ENCODE measurements at regions not wholly inside any gene's neighbourhood (a gene's known extent, or its start where the extent isn't known, plus 50 kb on each side); places are given as distances from the start of the nearest gene placed in this dataset.
A peak's percentile ranks its signal among the peaks of the same experiment; 100 is the strongest.

- H3K36me3 Mint-ChIP-seq (ENCODE audit: low read depth), result no peaks in the 10 kb centered on the region
- H3K4me3 Mint-ChIP-seq, result no peak overlapping the region
- TF ChIP-seq CTCF (IDR thresholded peaks at IDR 0.05), result no peak
- H3K4me1 Mint-ChIP-seq (ENCODE audit: low read depth), result peaks cover 20% of the 10 kb centered on the region
- no peak for DNase-seq
- H3K27me3 Mint-ChIP-seq (ENCODE audit: insufficient read depth), result no peaks in the 10 kb centered on the region
- no peaks in the 10 kb centered on the region for H3K9me3 Mint-ChIP-seq
- H3K27ac Mint-ChIP-seq, result no peak overlapping the region
These were observed 359.9 kb downstream of the OSR1 start for GRCh38 chr2:18998491-18998890.

- H3K27me3 Mint-ChIP-seq (ENCODE audit: insufficient read depth), result no peaks in the 10 kb centered on the region
- DNase-seq, result no peak
- H3K9me3 Mint-ChIP-seq, result no peaks in the 10 kb centered on the region
- TF ChIP-seq CTCF (IDR thresholded peaks at IDR 0.05), result no peak
- no peaks in the 10 kb centered on the region for H3K36me3 Mint-ChIP-seq (ENCODE audit: low read depth)
- H3K4me1 Mint-ChIP-seq (ENCODE audit: low read depth), result peaks cover 56% of the 10 kb centered on the region
- H3K4me3 Mint-ChIP-seq, result no peak overlapping the region
- H3K27ac Mint-ChIP-seq, result no peak overlapping the region; the same call in 1 of the 2 replicates
These were observed 364.6 kb downstream of the OSR1 start for GRCh38 chr2:18993756-18994338.

GRCh38 chr2:18991177-18992168 lies 366.9 kb downstream of the OSR1 start:
- peak overlapping the region; percentile 61 for H3K4me3 Mint-ChIP-seq
- DNase-seq, result peak; percentile 83
- no peaks in the 10 kb centered on the region for H3K27me3 Mint-ChIP-seq (ENCODE audit: insufficient read depth)
- H3K9me3 Mint-ChIP-seq, result no peaks in the 10 kb centered on the region
- H3K4me1 Mint-ChIP-seq (ENCODE audit: low read depth), result peaks cover 67% of the 10 kb centered on the region
- H3K36me3 Mint-ChIP-seq (ENCODE audit: low read depth), result no peaks in the 10 kb centered on the region
- no peak for TF ChIP-seq CTCF (IDR thresholded peaks at IDR 0.05)
- peak overlapping the region; percentile 71 for H3K27ac Mint-ChIP-seq

- peaks cover 64% of the 10 kb centered on the region for H3K4me1 Mint-ChIP-seq (ENCODE audit: low read depth)
- H3K27me3 Mint-ChIP-seq (ENCODE audit: insufficient read depth), result no peaks in the 10 kb centered on the region
- H3K4me3 Mint-ChIP-seq, result no peak overlapping the region
- no peaks in the 10 kb centered on the region for H3K9me3 Mint-ChIP-seq
- DNase-seq, result no peak
- no peaks in the 10 kb centered on the region for H3K36me3 Mint-ChIP-seq (ENCODE audit: low read depth)
- peak overlapping the region; percentile 31; the same call in 1 of the 2 replicates for H3K27ac Mint-ChIP-seq
- TF ChIP-seq CTCF (IDR thresholded peaks at IDR 0.05), result no peak
These were observed 369.7 kb downstream of the OSR1 start for GRCh38 chr2:18988631-18989232.

- peak overlapping the region; percentile 73 for H3K27ac Mint-ChIP-seq
- H3K4me3 Mint-ChIP-seq, result peak overlapping the region; percentile 56
- TF ChIP-seq CTCF (IDR thresholded peaks at IDR 0.05), result peak; percentile 61
- no peaks in the 10 kb centered on the region for H3K27me3 Mint-ChIP-seq (ENCODE audit: insufficient read depth)
- no peaks in the 10 kb centered on the region for H3K36me3 Mint-ChIP-seq (ENCODE audit: low read depth)
- peak; percentile 93 for DNase-seq
- H3K9me3 Mint-ChIP-seq, result no peaks in the 10 kb centered on the region
- peaks cover 58% of the 10 kb centered on the region for H3K4me1 Mint-ChIP-seq (ENCODE audit: low read depth)
These were observed 370.8 kb downstream of the OSR1 start for GRCh38 chr2:18987592-18988073.

All from HFFc6 (cell line).